Renal cortical epithelial cell (primary cell): ENCODE measurements at regions not wholly inside any gene's neighbourhood (a gene's known extent, or its start where the extent isn't known, plus 50 kb on each side); places are given as distances from the start of the nearest gene placed in this dataset.
A peak's percentile ranks its signal among the peaks of the same experiment; 100 is the strongest.

Source experiments
- DNase-seq: peaks from one replicate; pipeline ENCODE4 v3.0.0-alpha.2; 2011; ENCODE audit warnings: low read depth

GRCh38 chr9:79012561-79012960 is 559.2 kb upstream of the TLE4 start:
- no peak for DNase-seq

- DNase-seq = no peak
Observed at GRCh38 chr9:79013715-79014610, 557.8 kb upstream of the TLE4 start.

- no peak for DNase-seq
Observed at GRCh38 chr9:79014929-79015699, 556.7 kb upstream of the TLE4 start.

GRCh38 chr9:79015951-79016350 is 555.8 kb upstream of the TLE4 start:
- no peak for DNase-seq

GRCh38 chr9:79020276-79020675 is 551.5 kb upstream of the TLE4 start:
- no peak for DNase-seq

GRCh38 chr9:79021084-79021483 is 550.7 kb upstream of the TLE4 start:
- no peak for DNase-seq

- peak; percentile 98 for DNase-seq
Observed at GRCh38 chr9:79023134-79023580, 548.6 kb upstream of the TLE4 start.

- peak; percentile 54 for DNase-seq
Observed at GRCh38 chr9:79026316-79026715, 545.4 kb upstream of the TLE4 start.

GRCh38 chr9:79028101-79028500 is 543.7 kb upstream of the TLE4 start:
- peak; percentile 81 for DNase-seq

- DNase-seq = no peak
Observed at GRCh38 chr9:79034583-79034982, 537.2 kb upstream of the TLE4 start.

GRCh38 chr9:79037338-79037737 is 534.4 kb upstream of the TLE4 start:
- no peak for DNase-seq

- no peak for DNase-seq
Observed at GRCh38 chr9:79040671-79041070, 531.1 kb upstream of the TLE4 start.

GRCh38 chr9:79041266-79041665 is 530.5 kb upstream of the TLE4 start:
- DNase-seq = no peak

GRCh38 chr9:79043916-79044315 is 527.8 kb upstream of the TLE4 start:
- DNase-seq = no peak

GRCh38 chr9:79046401-79046800 is 525.4 kb upstream of the TLE4 start:
- no peak for DNase-seq

GRCh38 chr9:79049371-79049770 is 522.4 kb upstream of the TLE4 start:
- DNase-seq = no peak

- DNase-seq = peak; percentile 2
Observed at GRCh38 chr9:79053598-79053997, 518.2 kb upstream of the TLE4 start.

- peak; percentile 4 for DNase-seq
Observed at GRCh38 chr9:79054500-79054899, 517.3 kb upstream of the TLE4 start.

- no peak for DNase-seq
Observed at GRCh38 chr9:79056041-79056440, 515.7 kb upstream of the TLE4 start.

GRCh38 chr9:79057576-79057975 is 514.2 kb upstream of the TLE4 start:
- no peak for DNase-seq

- no peak for DNase-seq
Observed at GRCh38 chr9:79060766-79061165, 511.0 kb upstream of the TLE4 start.

GRCh38 chr9:79061752-79062616 is 509.8 kb upstream of the TLE4 start:
- DNase-seq = no peak
